HEK293 (cell line): ENCODE measurements at regions not wholly inside any gene's neighbourhood (a gene's known extent, or its start where the extent isn't known, plus 50 kb on each side); places are given as distances from the start of the nearest gene placed in this dataset.

ENCODE experiments used
- CTCF ChIA-PET: fragments of 350-600 bp; formaldehyde crosslinking; extraction: SDS; loops from one replicate; lab custom pipeline; 2021; ENCODE audit warnings: antibody characterized with exemption; lab: Yijun Ruan, JAX
- POLR2A ChIA-PET: fragments of 300-600 bp; formaldehyde crosslinking; extraction: SDS; loops from one replicate; lab custom pipeline; 2020; ENCODE audit warnings: antibody characterized with exemption, inconsistent platforms; lab: Yijun Ruan, JAX
- H3K27ac ChIP-seq: fragments of 200-500 bp; sonication (Bioruptor generic); 2 replicates; pipeline ENCODE4 v1.5.1; 2014; ENCODE audit warnings: low read depth, low read length, control low read depth, inconsistent platforms; ENCODE audit errors: extremely low read depth
- H3K36me3 ChIP-seq, 2 experiments: fragments of 200-500 bp in 1 of 2; sonication (Bioruptor generic) in 1 of 2; 1 replicate in 1 of 2; 2 replicates in 1 of 2; pipeline ENCODE4 v1.5.1; 2014 to 2017; ENCODE audit warnings: inconsistent platforms in 2 of 2, low read length in 2 of 2; ENCODE audit not compliant: control insufficient read depth in 2 of 2, insufficient read depth in 1 of 2
- H3K4me1 ChIP-seq: fragments of 200-500 bp; sonication (Bioruptor generic); 2 replicates; pipeline ENCODE4 v1.5.1; 2014; ENCODE audit warnings: mild to moderate bottlenecking, low read length, inconsistent platforms; ENCODE audit not compliant: control insufficient read depth, insufficient read depth
- H3K4me3 ChIP-seq: 2 replicates; pipeline ENCODE4 v1.5.1; 2011; ENCODE audit warnings: low read depth, mild to moderate bottlenecking, control low read depth, low read length, moderate library complexity
- H3K9me3 ChIP-seq: fragments of 200-500 bp; sonication (Bioruptor generic); 2 replicates; pipeline ENCODE4 v1.5.1; 2014; ENCODE audit warnings: low read depth, low read length, inconsistent platforms; ENCODE audit not compliant: control insufficient read depth, insufficient read depth
- AEBP2 ChIP-seq: fragments of 450-650 bp; formaldehyde crosslinking; IDR thresholded peaks from 2 replicates; pipeline ENCODE4 v1.5.1; 2016; ENCODE audit warnings: missing biosample characterization, missing genetic modification characterization, borderline replicate concordance
- HIC1 ChIP-seq: fragments of 450-650 bp; formaldehyde crosslinking; IDR thresholded peaks from 2 replicates; pipeline ENCODE4 v1.5.1; 2016; ENCODE audit warnings: missing biosample characterization, missing genetic modification characterization
- HOXA7 ChIP-seq: sonication (generic); formaldehyde crosslinking; IDR thresholded peaks from 2 replicates; pipeline ENCODE4 v1.8.1; 2022; ENCODE audit warnings: missing genetic modification reagents, borderline replicate concordance
- INSM2 ChIP-seq: fragments of 450-650 bp; formaldehyde crosslinking; IDR thresholded peaks from 2 replicates; pipeline ENCODE4 v1.5.1; 2016; ENCODE audit warnings: missing biosample characterization, missing genetic modification characterization
- KLF8 ChIP-seq: fragments of 450-650 bp; formaldehyde crosslinking; IDR thresholded peaks from 2 replicates; pipeline ENCODE4 v1.5.1; 2016; ENCODE audit warnings: missing biosample characterization, missing genetic modification characterization
- MEIS1 ChIP-seq: sonication (generic); formaldehyde crosslinking; IDR thresholded peaks from 2 replicates; pipeline ENCODE4 v1.8.1; 2022; ENCODE audit warnings: missing genetic modification reagents, mild to moderate bottlenecking, borderline replicate concordance
- ZNF114 ChIP-seq: fragments of 450-650 bp; formaldehyde crosslinking; IDR thresholded peaks from 2 replicates; pipeline ENCODE4 v1.5.0; 2017; ENCODE audit warnings: missing biosample characterization, missing genetic modification characterization
- ZNF121 ChIP-seq: fragments of 450-650 bp; formaldehyde crosslinking; IDR thresholded peaks from 2 replicates; pipeline ENCODE4 v1.5.1; 2016; ENCODE audit warnings: missing biosample characterization, missing genetic modification characterization
- ZNF19 ChIP-seq: fragments of 450-650 bp; formaldehyde crosslinking; IDR thresholded peaks from 2 replicates; pipeline ENCODE4; 2016; ENCODE audit warnings: missing biosample characterization, missing genetic modification characterization, low read depth
- ZNF211 ChIP-seq: fragments of 450-650 bp; formaldehyde crosslinking; IDR thresholded peaks from 2 replicates; pipeline ENCODE4 v1.5.1; 2016; ENCODE audit warnings: low read depth, missing biosample characterization, missing genetic modification characterization
- ZNF221 ChIP-seq: fragments of 450-650 bp; formaldehyde crosslinking; IDR thresholded peaks from 2 replicates; pipeline ENCODE4 v1.5.1; 2017; ENCODE audit warnings: missing biosample characterization, missing genetic modification characterization, borderline replicate concordance
- ZNF248 ChIP-seq: fragments of 450-650 bp; formaldehyde crosslinking; IDR thresholded peaks from 2 replicates; pipeline ENCODE4 v1.5.1; 2017; ENCODE audit warnings: missing biosample characterization, missing genetic modification characterization
- ZNF292 ChIP-seq: fragments of 450-650 bp; formaldehyde crosslinking; IDR thresholded peaks from 2 replicates; pipeline ENCODE4 v1.5.1; 2016; ENCODE audit warnings: low read depth, missing biosample characterization, missing genetic modification characterization, borderline replicate concordance
- ZNF354C ChIP-seq: fragments of 450-650 bp; formaldehyde crosslinking; IDR thresholded peaks from 2 replicates; pipeline ENCODE4 v1.5.1; 2016; ENCODE audit warnings: missing biosample characterization, missing genetic modification characterization, low read depth, borderline replicate concordance
- ZNF391 ChIP-seq: fragments of 450-650 bp; formaldehyde crosslinking; IDR thresholded peaks from 2 replicates; pipeline ENCODE4 v1.5.1; 2016; ENCODE audit warnings: low read depth, missing biosample characterization, missing genetic modification characterization, borderline replicate concordance
- ZNF521 ChIP-seq: fragments of 450-650 bp; formaldehyde crosslinking; IDR thresholded peaks from 2 replicates; pipeline ENCODE4 v1.5.1; 2017; ENCODE audit warnings: missing biosample characterization, mild to moderate bottlenecking, missing genetic modification characterization
- ZNF596 ChIP-seq: fragments of 450-650 bp; IDR thresholded peaks from 2 replicates; pipeline ENCODE4 v1.5.0; 2018; ENCODE audit warnings: missing biosample characterization, mild to moderate bottlenecking, missing genetic modification characterization, moderate library complexity
- ZNF777 ChIP-seq: fragments of 450-650 bp; formaldehyde crosslinking; IDR thresholded peaks from 2 replicates; pipeline ENCODE4 v1.5.1; 2017; ENCODE audit warnings: missing biosample characterization, missing genetic modification characterization, borderline replicate concordance
- ZNF785 ChIP-seq: fragments of 450-650 bp; formaldehyde crosslinking; IDR thresholded peaks from 2 replicates; pipeline ENCODE4 v1.5.1; 2016; ENCODE audit warnings: missing biosample characterization, missing genetic modification characterization
- ZNF791 ChIP-seq: fragments of 450-650 bp; formaldehyde crosslinking; IDR thresholded peaks from 2 replicates; pipeline ENCODE4 v1.5.1; 2016; ENCODE audit warnings: missing biosample characterization, missing genetic modification characterization
- ZNF837 ChIP-seq: fragments of 450-650 bp; formaldehyde crosslinking; IDR thresholded peaks from 2 replicates; pipeline ENCODE4 v1.5.1; 2016; ENCODE audit warnings: missing biosample characterization, missing genetic modification characterization
- TF ChIP-seq, protein P1 (sequence below): fragments of 450-650 bp; formaldehyde crosslinking; IDR thresholded peaks from 2 replicates; pipeline ENCODE4 v1.5.1; 2016; ENCODE audit warnings: missing biosample characterization, missing genetic modification characterization
- TF ChIP-seq, protein P2 (sequence below): fragments of 450-650 bp; formaldehyde crosslinking; IDR thresholded peaks from 2 replicates; pipeline ENCODE4 v1.5.1; 2017; ENCODE audit warnings: missing biosample characterization, missing genetic modification characterization
- TF ChIP-seq, protein P3 (sequence below): fragments of 450-650 bp; formaldehyde crosslinking; IDR thresholded peaks from 2 replicates; pipeline ENCODE4 v1.5.1; 2016; ENCODE audit warnings: missing biosample characterization, missing genetic modification characterization
- TF ChIP-seq, protein P4 (sequence below): fragments of 450-650 bp; formaldehyde crosslinking; IDR thresholded peaks from 2 replicates; pipeline ENCODE4 v1.5.1; 2016; ENCODE audit warnings: missing biosample characterization, missing genetic modification characterization

DNA sequence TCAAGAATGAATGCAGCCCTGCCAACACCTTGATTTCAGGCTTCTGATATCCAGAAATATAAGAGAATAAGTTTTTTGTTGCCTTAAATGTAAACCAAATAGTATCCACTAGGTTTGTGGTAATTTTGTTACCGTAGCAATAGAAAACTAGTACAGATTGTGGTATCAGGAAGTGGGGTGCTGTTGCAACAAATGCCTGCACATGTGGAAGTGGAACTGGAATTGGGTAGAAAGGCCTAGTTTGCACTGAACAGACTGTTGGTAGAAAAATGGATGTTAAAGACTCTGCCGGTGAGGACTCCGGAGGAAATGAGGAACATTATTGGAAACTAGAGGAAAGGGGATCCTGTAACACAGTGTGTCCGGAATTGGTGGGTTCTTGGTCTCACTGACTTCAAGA, 145.8 kb upstream of the MGAT5 start:
- H3K9me3 ChIP-seq, result no peaks in the 10 kb centered on the region
- TF ChIP-seq HOXA7 (CRISPR knock-in tag) (no peak), ZNF777 (tag by site-specific recombination) (no peak), ZNF354C (tag by site-specific recombination) (no peak), ZNF837 (tag by site-specific recombination) (no peak), ZNF211 (tag by site-specific recombination) (no peak), AEBP2 (tag by site-specific recombination) (no peak), ZNF292 (no peak), INSM2 (tag by site-specific recombination) (no peak), MEIS1 (CRISPR knock-in tag) (no peak), ZNF391 (tag by site-specific recombination) (no peak), ZNF521 (tag by site-specific recombination) (no peak), ZNF114 (tag by site-specific recombination) (no peak)
- TF ChIP-seq, protein P1, sequence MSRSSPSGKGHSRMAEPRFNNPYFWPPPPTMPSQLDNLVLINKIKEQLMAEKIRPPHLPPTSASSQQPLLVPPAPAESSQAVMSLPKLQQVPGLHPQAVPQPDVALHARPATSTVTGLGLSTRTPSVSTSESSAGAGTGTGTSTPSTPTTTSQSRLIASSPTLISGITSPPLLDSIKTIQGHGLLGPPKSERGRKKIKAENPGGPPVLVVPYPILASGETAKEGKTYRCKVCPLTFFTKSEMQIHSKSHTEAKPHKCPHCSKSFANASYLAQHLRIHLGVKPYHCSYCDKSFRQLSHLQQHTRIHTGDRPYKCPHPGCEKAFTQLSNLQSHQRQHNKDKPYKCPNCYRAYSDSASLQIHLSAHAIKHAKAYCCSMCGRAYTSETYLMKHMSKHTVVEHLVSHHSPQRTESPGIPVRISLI, result no peak
- TF ChIP-seq, all 188 proteins: peak for 0
- H3K36me3 ChIP-seq, result no peaks in the 10 kb centered on the region
- no peak overlapping the region for H3K27ac ChIP-seq
- POLR2A ChIA-PET, result no interaction called here
- H3K4me1 ChIP-seq, result no peaks in the 10 kb centered on the region
- no peak overlapping the region for H3K4me3 ChIP-seq
- CTCF ChIA-PET, result interaction anchor here (0.9 kb wide), 1 partner anchor 223 kb away, joined by 3 read pairs; no protein-coding TSS in a partner anchor

- CTCF ChIA-PET, result interaction anchor here (0.6 to 1.3 kb wide), 2 partner anchors 91 to 342 kb away, joined by 4 read pairs; no protein-coding TSS in a partner anchor
- H3K36me3 ChIP-seq, result no peaks in the 10 kb centered on the region
- H3K27ac ChIP-seq, result no peak overlapping the region
- no peaks in the 10 kb centered on the region for H3K4me1 ChIP-seq
- H3K9me3 ChIP-seq, result no peaks in the 10 kb centered on the region
- POLR2A ChIA-PET, result no interaction called here
- H3K4me3 ChIP-seq, result no peak overlapping the region
- TF ChIP-seq ZNF596 (tag by site-specific recombination), result no peak
- TF ChIP-seq ZNF19 (tag by site-specific recombination), result no peak
- no peak for TF ChIP-seq HIC1
- TF ChIP-seq ZNF221 (tag by site-specific recombination), result no peak
- TF ChIP-seq, protein P2, sequence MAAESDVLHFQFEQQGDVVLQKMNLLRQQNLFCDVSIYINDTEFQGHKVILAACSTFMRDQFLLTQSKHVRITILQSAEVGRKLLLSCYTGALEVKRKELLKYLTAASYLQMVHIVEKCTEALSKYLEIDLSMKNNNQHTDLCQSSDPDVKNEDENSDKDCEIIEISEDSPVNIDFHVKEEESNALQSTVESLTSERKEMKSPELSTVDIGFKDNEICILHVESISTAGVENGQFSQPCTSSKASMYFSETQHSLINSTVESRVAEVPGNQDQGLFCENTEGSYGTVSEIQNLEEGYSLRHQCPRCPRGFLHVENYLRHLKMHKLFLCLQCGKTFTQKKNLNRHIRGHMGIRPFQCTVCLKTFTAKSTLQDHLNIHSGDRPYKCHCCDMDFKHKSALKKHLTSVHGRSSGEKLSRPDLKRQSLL (tag by site-specific recombination), result no peak
- TF ChIP-seq ZNF292, result no peak
- no peak for TF ChIP-seq ZNF248 (tag by site-specific recombination)
- TF ChIP-seq, protein P3, sequence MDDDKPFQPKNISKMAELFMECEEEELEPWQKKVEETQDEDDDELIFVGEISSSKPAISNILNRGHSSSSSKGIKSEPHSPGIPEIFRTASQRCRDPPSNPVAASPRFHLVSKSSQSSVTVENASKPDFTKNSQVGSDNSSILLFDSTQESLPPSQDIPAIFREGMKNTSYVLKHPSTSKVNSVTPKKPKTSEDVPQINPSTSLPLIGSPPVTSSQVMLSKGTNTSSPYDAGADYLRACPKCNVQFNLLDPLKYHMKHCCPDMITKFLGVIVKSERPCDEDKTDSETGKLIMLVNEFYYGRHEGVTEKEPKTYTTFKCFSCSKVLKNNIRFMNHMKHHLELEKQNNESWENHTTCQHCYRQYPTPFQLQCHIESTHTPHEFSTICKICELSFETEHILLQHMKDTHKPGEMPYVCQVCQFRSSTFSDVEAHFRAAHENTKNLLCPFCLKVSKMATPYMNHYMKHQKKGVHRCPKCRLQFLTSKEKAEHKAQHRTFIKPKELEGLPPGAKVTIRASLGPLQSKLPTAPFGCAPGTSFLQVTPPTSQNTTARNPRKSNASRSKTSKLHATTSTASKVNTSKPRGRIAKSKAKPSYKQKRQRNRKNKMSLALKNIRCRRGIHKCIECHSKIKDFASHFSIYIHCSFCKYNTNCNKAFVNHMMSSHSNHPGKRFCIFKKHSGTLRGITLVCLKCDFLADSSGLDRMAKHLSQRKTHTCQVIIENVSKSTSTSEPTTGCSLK (tag by site-specific recombination), result no peak
- TF ChIP-seq KLF8, result no peak
- no peak for TF ChIP-seq ZNF121 (tag by site-specific recombination)
- no peak for TF ChIP-seq ZNF785
- TF ChIP-seq, protein P4, sequence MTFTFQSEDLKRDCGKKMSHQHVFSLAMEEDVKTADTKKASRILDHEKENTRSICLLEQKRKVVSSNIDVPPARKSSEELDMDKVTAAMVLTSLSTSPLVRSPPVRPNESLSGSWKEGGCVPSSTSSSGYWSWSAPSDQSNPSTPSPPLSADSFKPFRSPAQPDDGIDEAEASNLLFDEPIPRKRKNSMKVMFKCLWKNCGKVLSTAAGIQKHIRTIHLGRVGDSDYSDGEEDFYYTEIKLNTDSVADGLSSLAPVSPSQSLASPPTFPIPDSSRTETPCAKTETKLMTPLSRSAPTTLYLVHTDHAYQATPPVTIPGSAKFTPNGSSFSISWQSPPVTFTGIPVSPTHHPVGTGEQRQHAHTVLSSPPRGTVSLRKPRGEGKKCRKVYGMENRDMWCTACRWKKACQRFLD (tag by site-specific recombination), result no peak
- no peak for TF ChIP-seq ZNF791 (tag by site-specific recombination)
Observed at GRCh38 chr2:134109246-134109645, 144.6 kb upstream of the MGAT5 start.
